ENCODE measurements at regions not wholly inside any gene's neighbourhood (a gene's known extent, or its start where the extent isn't known, plus 50 kb on each side); places are given as distances from the start of the nearest gene placed in this dataset.

- Histone ChIP-seq H2BK120ac (ENCODE audit: insufficient read depth, low read length, poor library complexity) (no peak overlapping the region), H4K8ac (ENCODE audit: low read depth, low read length) (no peak overlapping the region), H3K4ac (ENCODE audit: low read depth, low read length) (no peak overlapping the region), H4K12ac (ENCODE audit: low read depth, low read length) (no peak overlapping the region), H3K79me1 (ENCODE audit: low read length) (no peaks in the 10 kb centered on the region), H3K18ac (ENCODE audit: low read length) (no peak overlapping the region), H3K9me3 (ENCODE audit: insufficient read depth, low read depth, low read length) (peaks cover 6% of the 10 kb centered on the region), H3K9ac (ENCODE audit: low read length) (no peak overlapping the region), H3K4me2 (ENCODE audit: low read length) (no peak overlapping the region), H2BK5ac (ENCODE audit: low read depth, low read length, poor library complexity) (no peak overlapping the region), H3K23ac (ENCODE audit: low read length) (no peak overlapping the region), H3K27ac (ENCODE audit: low read depth, low read length) (no peak overlapping the region), H2AFZ (ENCODE audit: insufficient read depth, low read length, poor library complexity) (no peak overlapping the region), H3K27me3 (ENCODE audit: insufficient read depth, low read length) (no peaks in the 10 kb centered on the region), H3K4me1 (ENCODE audit: control insufficient read depth in 1 of 2, insufficient read depth in 2 of 2, low read length in 2 of 2) (no peaks in the 10 kb centered on the region), H3K14ac (ENCODE audit: low read length) (no peak overlapping the region), H2AK5ac (ENCODE audit: low read length) (no peak overlapping the region), H2BK12ac (ENCODE audit: low read length) (no peak overlapping the region), H3K36me3 (ENCODE audit: control insufficient read depth in 1 of 2, insufficient read depth in 2 of 2, low read length in 2 of 2) (no peaks in the 10 kb centered on the region), H3K79me2 (ENCODE audit: control insufficient read depth, insufficient read depth, low read length, poor library complexity) (no peaks in the 10 kb centered on the region), H4K91ac (ENCODE audit: low read depth, low read length) (no peak overlapping the region), H3K4me3 (ENCODE audit: low read depth, low read length) (no peak overlapping the region)
- WGBS (ENCODE audit: extremely low coverage, insufficient coverage, insufficient read length): no CpG with 5 or more reads among the region's 4 CpGs
- no peak for DNase-seq
Observed at GRCh38 chr2:240206630-240207029, 66.2 kb upstream of the OTOS start.

- H2BK12ac ChIP-seq (ENCODE audit: low read length): no peak overlapping the region
- no peak overlapping the region for H3K27ac ChIP-seq (ENCODE audit: low read depth, low read length)
- H3K79me2 ChIP-seq (ENCODE audit: control insufficient read depth, insufficient read depth, low read length, poor library complexity): no peaks in the 10 kb centered on the region
- no peaks in the 10 kb centered on the region for H3K4me1 ChIP-seq (ENCODE audit: control insufficient read depth in 1 of 2, insufficient read depth in 2 of 2, low read length in 2 of 2)
- peaks cover 6% of the 10 kb centered on the region for H3K9me3 ChIP-seq (ENCODE audit: insufficient read depth, low read depth, low read length)
- H2BK5ac ChIP-seq (ENCODE audit: low read depth, low read length, poor library complexity): no peak overlapping the region
- H3K4me3 ChIP-seq (ENCODE audit: low read depth, low read length): no peak overlapping the region
- no peak overlapping the region for H3K18ac ChIP-seq (ENCODE audit: low read length)
- H3K36me3 ChIP-seq (ENCODE audit: control insufficient read depth in 1 of 2, insufficient read depth in 2 of 2, low read length in 2 of 2): no peaks in the 10 kb centered on the region
- no peak overlapping the region for H4K8ac ChIP-seq (ENCODE audit: low read depth, low read length)
- H3K27me3 ChIP-seq (ENCODE audit: insufficient read depth, low read length): no peaks in the 10 kb centered on the region
- no peak overlapping the region for H3K9ac ChIP-seq (ENCODE audit: low read length)
- no peak for DNase-seq
- no peaks in the 10 kb centered on the region for H3K79me1 ChIP-seq (ENCODE audit: low read length)
- H3K23ac ChIP-seq (ENCODE audit: low read length): no peak overlapping the region
- H3K14ac ChIP-seq (ENCODE audit: low read length): no peak overlapping the region
- H3K4me2 ChIP-seq (ENCODE audit: low read length): no peak overlapping the region
- H2AK5ac ChIP-seq (ENCODE audit: low read length): no peak overlapping the region
- no peak overlapping the region for H2BK120ac ChIP-seq (ENCODE audit: insufficient read depth, low read length, poor library complexity)
- no peak overlapping the region for H3K4ac ChIP-seq (ENCODE audit: low read depth, low read length)
- no peak overlapping the region for H4K91ac ChIP-seq (ENCODE audit: low read depth, low read length)
- WGBS (ENCODE audit: extremely low coverage, insufficient coverage, insufficient read length): no CpG with 5 or more reads among the region's 4 CpGs
- H2AFZ ChIP-seq (ENCODE audit: insufficient read depth, low read length, poor library complexity): no peak overlapping the region
- no peak overlapping the region for H4K12ac ChIP-seq (ENCODE audit: low read depth, low read length)
Observed at GRCh38 chr2:240207661-240208060, 67.2 kb upstream of the OTOS start.

DNA sequence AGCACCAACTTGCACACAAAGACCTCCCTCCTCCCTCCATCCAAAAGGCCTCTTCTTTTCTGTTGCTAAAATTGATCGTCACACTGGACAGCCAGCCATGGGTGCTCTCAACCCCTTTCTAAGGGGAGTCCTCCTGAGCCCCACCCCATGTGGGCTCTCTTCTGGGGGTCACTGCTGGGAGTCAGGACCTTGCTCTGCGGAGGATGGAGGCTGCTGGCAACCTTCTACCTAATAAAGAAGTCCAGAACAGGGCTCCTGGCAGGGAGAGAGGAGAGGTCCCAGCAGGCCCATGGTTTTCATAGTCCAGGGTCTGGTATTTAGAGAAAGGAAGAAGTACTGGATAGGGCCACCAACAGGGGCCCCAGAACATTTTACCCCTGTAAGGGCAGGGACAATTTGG, 67.6 kb upstream of the OTOS start:
- Histone ChIP-seq H3K9ac (ENCODE audit: low read length) (no peak overlapping the region), H3K23ac (ENCODE audit: low read length) (no peak overlapping the region), H3K4ac (ENCODE audit: low read depth, low read length) (no peak overlapping the region), H4K91ac (ENCODE audit: low read depth, low read length) (no peak overlapping the region), H3K36me3 (ENCODE audit: control insufficient read depth in 1 of 2, insufficient read depth in 2 of 2, low read length in 2 of 2) (no peaks in the 10 kb centered on the region), H3K4me3 (ENCODE audit: low read depth, low read length) (no peak overlapping the region), H2BK5ac (ENCODE audit: low read depth, low read length, poor library complexity) (no peak overlapping the region), H3K27me3 (ENCODE audit: insufficient read depth, low read length) (no peaks in the 10 kb centered on the region), H2BK12ac (ENCODE audit: low read length) (no peak overlapping the region), H3K79me2 (ENCODE audit: control insufficient read depth, insufficient read depth, low read length, poor library complexity) (no peaks in the 10 kb centered on the region), H4K12ac (ENCODE audit: low read depth, low read length) (no peak overlapping the region), H3K14ac (ENCODE audit: low read length) (no peak overlapping the region), H2AK5ac (ENCODE audit: low read length) (no peak overlapping the region), H3K27ac (ENCODE audit: low read depth, low read length) (no peak overlapping the region), H2BK120ac (ENCODE audit: insufficient read depth, low read length, poor library complexity) (no peak overlapping the region), H2AFZ (ENCODE audit: insufficient read depth, low read length, poor library complexity) (no peak overlapping the region), H3K4me2 (ENCODE audit: low read length) (no peak overlapping the region), H4K8ac (ENCODE audit: low read depth, low read length) (no peak overlapping the region), H3K79me1 (ENCODE audit: low read length) (no peaks in the 10 kb centered on the region), H3K18ac (ENCODE audit: low read length) (no peak overlapping the region), H3K9me3 (ENCODE audit: insufficient read depth, low read depth, low read length) (peaks cover 6% of the 10 kb centered on the region), H3K4me1 (ENCODE audit: control insufficient read depth in 1 of 2, insufficient read depth in 2 of 2, low read length in 2 of 2) (no peaks in the 10 kb centered on the region)
- no peak for DNase-seq
- WGBS (ENCODE audit: extremely low coverage, insufficient coverage, insufficient read length): no CpG with 5 or more reads among the region's 2 CpGs

GRCh38 chr2:240208631-240209211, 68.3 kb upstream of the OTOS start:
- no CpG with 5 or more reads among the region's 14 CpGs for WGBS (ENCODE audit: extremely low coverage, insufficient coverage, insufficient read length)
- H3K36me3 ChIP-seq (ENCODE audit: control insufficient read depth in 1 of 2, insufficient read depth in 2 of 2, low read length in 2 of 2): no peaks in the 10 kb centered on the region
- H3K4me2 ChIP-seq (ENCODE audit: low read length): no peak overlapping the region
- H3K79me2 ChIP-seq (ENCODE audit: control insufficient read depth, insufficient read depth, low read length, poor library complexity): no peaks in the 10 kb centered on the region
- no peak overlapping the region for H4K12ac ChIP-seq (ENCODE audit: low read depth, low read length)
- H2BK12ac ChIP-seq (ENCODE audit: low read length): no peak overlapping the region
- no peak for DNase-seq
- H3K27ac ChIP-seq (ENCODE audit: low read depth, low read length): no peak overlapping the region
- H3K14ac ChIP-seq (ENCODE audit: low read length): no peak overlapping the region
- H3K23ac ChIP-seq (ENCODE audit: low read length): no peak overlapping the region
- H4K91ac ChIP-seq (ENCODE audit: low read depth, low read length): no peak overlapping the region
- no peak overlapping the region for H3K4me3 ChIP-seq (ENCODE audit: low read depth, low read length)
- H2BK120ac ChIP-seq (ENCODE audit: insufficient read depth, low read length, poor library complexity): no peak overlapping the region
- no peaks in the 10 kb centered on the region for H3K4me1 ChIP-seq (ENCODE audit: control insufficient read depth in 1 of 2, insufficient read depth in 2 of 2, low read length in 2 of 2)
- no peak overlapping the region for H4K8ac ChIP-seq (ENCODE audit: low read depth, low read length)
- no peak overlapping the region for H2AK5ac ChIP-seq (ENCODE audit: low read length)
- H2AFZ ChIP-seq (ENCODE audit: insufficient read depth, low read length, poor library complexity): no peak overlapping the region
- no peak overlapping the region for H3K9ac ChIP-seq (ENCODE audit: low read length)
- H3K27me3 ChIP-seq (ENCODE audit: insufficient read depth, low read length): no peaks in the 10 kb centered on the region
- no peak overlapping the region for H3K4ac ChIP-seq (ENCODE audit: low read depth, low read length)
- no peak overlapping the region for H3K18ac ChIP-seq (ENCODE audit: low read length)
- H2BK5ac ChIP-seq (ENCODE audit: low read depth, low read length, poor library complexity): no peak overlapping the region
- peaks cover 6% of the 10 kb centered on the region for H3K9me3 ChIP-seq (ENCODE audit: insufficient read depth, low read depth, low read length)
- no peaks in the 10 kb centered on the region for H3K79me1 ChIP-seq (ENCODE audit: low read length)
